ENCODE measurements at regions not wholly inside any gene's neighbourhood (a gene's known extent, or its start where the extent isn't known, plus 50 kb on each side); places are given as distances from the start of the nearest gene placed in this dataset.

DNA sequence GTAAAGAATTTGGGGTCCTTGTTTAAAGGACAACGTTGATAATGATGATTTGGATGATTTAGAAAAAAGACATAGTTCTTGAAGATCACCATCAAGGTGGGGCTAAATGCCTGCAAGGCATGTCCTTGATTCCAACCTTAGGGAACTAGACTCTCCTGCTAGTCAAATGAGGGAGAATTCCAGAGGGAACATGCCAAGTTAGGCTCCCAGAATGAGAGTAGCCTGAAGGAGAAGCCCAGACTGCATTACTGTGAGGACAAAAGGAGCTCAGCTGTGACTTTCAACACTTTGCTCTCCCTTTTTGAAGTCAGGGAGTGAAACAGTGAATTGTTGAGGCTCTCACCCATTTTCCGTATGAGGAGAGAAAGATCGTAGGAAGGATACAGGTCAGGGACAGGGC is 95.2 kb upstream of the TBX3 start:
- Histone ChIP-seq H3K27ac (ENCODE audit: low read length) (no peak overlapping the region), H3K36me3 (ENCODE audit: insufficient read depth, low read length) (no peaks in the 10 kb centered on the region), H3K4me1 (ENCODE audit: low read length) (no peaks in the 10 kb centered on the region), H2AFZ (ENCODE audit: low read length) (no peak overlapping the region), H3K9me2 (replicated peaks; ENCODE audit: insufficient read depth, low read length) (no peaks in the 10 kb centered on the region), H3K4me3 (ENCODE audit: low read length) (no peak overlapping the region), H3K9ac (ENCODE audit: low read length) (no peak overlapping the region), H3K79me2 (ENCODE audit: low read length) (no peaks in the 10 kb centered on the region), H3K27me3 (ENCODE audit: low read length) (no peaks in the 10 kb centered on the region), H3K4me2 (ENCODE audit: low read depth, low read length, poor library complexity, severe bottlenecking) (no peak overlapping the region), H3K9me3 (ENCODE audit: low read length) (no peaks in the 10 kb centered on the region; the same call in none of the 2 replicates), H4K20me1 (ENCODE audit: insufficient read depth, low read depth, low read length) (no peaks in the 10 kb centered on the region)
- no peak for DNase-seq

DNA sequence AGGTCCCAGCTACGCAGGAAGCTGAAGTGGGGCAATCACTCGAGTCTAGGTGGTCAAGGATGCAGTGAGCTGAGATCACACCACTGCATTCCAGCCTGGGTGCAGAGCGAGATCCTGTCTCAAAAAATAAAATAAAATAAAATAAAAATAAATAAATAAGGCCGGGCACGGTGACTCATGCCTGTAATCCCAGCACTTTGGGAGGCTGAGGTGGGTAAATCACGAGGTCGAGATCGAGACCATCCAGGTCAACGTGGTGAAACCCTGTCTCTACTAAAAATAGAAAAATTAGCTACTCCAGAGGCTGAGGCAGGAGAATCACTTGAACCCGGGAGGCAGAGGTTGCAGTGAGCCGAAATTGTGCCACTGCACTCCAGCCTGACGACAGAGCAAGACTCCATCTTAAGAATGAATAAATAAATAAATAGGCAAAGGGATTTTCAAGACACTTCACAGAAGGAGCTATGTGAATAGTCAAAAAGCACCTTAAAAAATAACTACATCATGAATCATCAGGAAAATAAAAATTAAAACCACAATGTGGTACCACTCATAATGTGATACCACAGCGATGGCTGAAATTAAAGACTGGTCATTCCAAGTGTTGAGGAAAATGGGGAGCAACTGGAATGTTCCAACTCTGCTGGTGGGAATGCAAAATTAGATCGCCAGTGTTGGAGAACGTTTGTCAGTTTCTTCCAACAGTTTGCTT is 92.9 kb upstream of the TBX3 start:
- H2AFZ ChIP-seq (ENCODE audit: low read length) = no peak overlapping the region
- H3K4me2 ChIP-seq (ENCODE audit: low read depth, low read length, poor library complexity, severe bottlenecking) = no peak overlapping the region
- no peaks in the 10 kb centered on the region for H4K20me1 ChIP-seq (ENCODE audit: insufficient read depth, low read depth, low read length)

GRCh38 chr12:114774699-114775098 is 90.7 kb upstream of the TBX3 start:
- no peak overlapping the region for H3K4me2 ChIP-seq (ENCODE audit: low read depth, low read length, poor library complexity, severe bottlenecking)
- H3K36me3 ChIP-seq (ENCODE audit: insufficient read depth, low read length) = no peaks in the 10 kb centered on the region
- H3K27me3 ChIP-seq (ENCODE audit: low read length) = no peaks in the 10 kb centered on the region
- H3K9me2 ChIP-seq (replicated peaks; ENCODE audit: insufficient read depth, low read length) = no peaks in the 10 kb centered on the region
- H3K4me3 ChIP-seq (ENCODE audit: low read length) = no peak overlapping the region
- no peaks in the 10 kb centered on the region for H4K20me1 ChIP-seq (ENCODE audit: insufficient read depth, low read depth, low read length)
- H3K27ac ChIP-seq (ENCODE audit: low read length) = no peak overlapping the region
- H3K79me2 ChIP-seq (ENCODE audit: low read length) = no peaks in the 10 kb centered on the region
- no peaks in the 10 kb centered on the region for H3K4me1 ChIP-seq (ENCODE audit: low read length)
- DNase-seq = no peak
- H3K9ac ChIP-seq (ENCODE audit: low read length) = no peak overlapping the region
- H2AFZ ChIP-seq (ENCODE audit: low read length) = no peak overlapping the region
- H3K9me3 ChIP-seq (ENCODE audit: low read length) = peaks cover 3% of the 10 kb centered on the region

More for the DNA sequence above, 92.9 kb upstream of the TBX3 start:
- no peaks in the 10 kb centered on the region for H3K36me3 ChIP-seq (ENCODE audit: insufficient read depth, low read length)
- H3K27ac ChIP-seq (ENCODE audit: low read length) = no peak overlapping the region
- no peak overlapping the region for H3K4me3 ChIP-seq (ENCODE audit: low read length)
- no peaks in the 10 kb centered on the region for H3K9me2 ChIP-seq (replicated peaks; ENCODE audit: insufficient read depth, low read length)
- DNase-seq = no peak
- no peaks in the 10 kb centered on the region for H3K27me3 ChIP-seq (ENCODE audit: low read length)
- H3K4me1 ChIP-seq (ENCODE audit: low read length) = no peaks in the 10 kb centered on the region
- no peak overlapping the region for H3K9ac ChIP-seq (ENCODE audit: low read length)
- no peaks in the 10 kb centered on the region for H3K79me2 ChIP-seq (ENCODE audit: low read length)
- H3K9me3 ChIP-seq (ENCODE audit: low read length) = no peaks in the 10 kb centered on the region; the same call in none of the 2 replicates

DNA sequence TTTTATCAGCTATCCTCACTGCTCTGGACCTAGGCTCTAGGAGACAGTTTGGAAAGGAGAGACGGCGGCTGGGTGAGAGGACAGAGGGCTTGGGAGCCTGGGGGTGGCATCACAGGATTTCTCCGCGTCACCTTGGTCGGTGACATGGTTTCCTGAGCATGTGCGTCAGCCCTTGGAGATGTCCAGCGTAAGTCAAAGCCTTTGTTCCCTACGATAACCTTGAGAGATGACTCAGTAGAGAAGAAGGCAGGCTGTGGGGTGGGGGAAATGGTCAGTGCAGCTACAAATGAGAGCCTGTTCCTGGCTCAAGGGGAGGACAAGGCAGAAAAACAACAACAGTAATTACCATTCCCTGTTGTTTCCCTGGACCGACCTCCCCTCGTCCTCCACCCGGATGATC is 90.2 kb upstream of the TBX3 start:
- no peak overlapping the region for H3K27ac ChIP-seq (ENCODE audit: low read length)
- H4K20me1 ChIP-seq (ENCODE audit: insufficient read depth, low read depth, low read length) = no peaks in the 10 kb centered on the region
- no peak overlapping the region for H2AFZ ChIP-seq (ENCODE audit: low read length)
- H3K4me2 ChIP-seq (ENCODE audit: low read depth, low read length, poor library complexity, severe bottlenecking) = no peak overlapping the region
- no peak overlapping the region for H3K4me3 ChIP-seq (ENCODE audit: low read length)
- no peaks in the 10 kb centered on the region for H3K79me2 ChIP-seq (ENCODE audit: low read length)
- no peaks in the 10 kb centered on the region for H3K36me3 ChIP-seq (ENCODE audit: insufficient read depth, low read length)
- H3K4me1 ChIP-seq (ENCODE audit: low read length) = no peaks in the 10 kb centered on the region
- H3K9me3 ChIP-seq (ENCODE audit: low read length) = peaks cover 3% of the 10 kb centered on the region
- H3K9ac ChIP-seq (ENCODE audit: low read length) = no peak overlapping the region
- no peaks in the 10 kb centered on the region for H3K27me3 ChIP-seq (ENCODE audit: low read length)
- H3K9me2 ChIP-seq (replicated peaks; ENCODE audit: insufficient read depth, low read length) = no peaks in the 10 kb centered on the region
- DNase-seq = no peak

GRCh38 chr12:114770323-114770722 is 86.3 kb upstream of the TBX3 start:
- H3K27ac ChIP-seq (ENCODE audit: low read length) = no peak overlapping the region
- H2AFZ ChIP-seq (ENCODE audit: low read length) = no peak overlapping the region
- H3K4me1 ChIP-seq (ENCODE audit: low read length) = no peaks in the 10 kb centered on the region
- H3K9me2 ChIP-seq (replicated peaks; ENCODE audit: insufficient read depth, low read length) = no peaks in the 10 kb centered on the region
- no peak overlapping the region for H3K4me2 ChIP-seq (ENCODE audit: low read depth, low read length, poor library complexity, severe bottlenecking)
- no peaks in the 10 kb centered on the region for H3K36me3 ChIP-seq (ENCODE audit: insufficient read depth, low read length)
- H3K9me3 ChIP-seq (ENCODE audit: low read length) = peaks cover 3% of the 10 kb centered on the region; the same call in 1 of the 2 replicates
- no peak overlapping the region for H3K9ac ChIP-seq (ENCODE audit: low read length)
- no peaks in the 10 kb centered on the region for H3K27me3 ChIP-seq (ENCODE audit: low read length)
- H3K79me2 ChIP-seq (ENCODE audit: low read length) = no peaks in the 10 kb centered on the region
- no peak overlapping the region for H3K4me3 ChIP-seq (ENCODE audit: low read length)
- no peaks in the 10 kb centered on the region for H4K20me1 ChIP-seq (ENCODE audit: insufficient read depth, low read depth, low read length)
- DNase-seq = no peak

DNA sequence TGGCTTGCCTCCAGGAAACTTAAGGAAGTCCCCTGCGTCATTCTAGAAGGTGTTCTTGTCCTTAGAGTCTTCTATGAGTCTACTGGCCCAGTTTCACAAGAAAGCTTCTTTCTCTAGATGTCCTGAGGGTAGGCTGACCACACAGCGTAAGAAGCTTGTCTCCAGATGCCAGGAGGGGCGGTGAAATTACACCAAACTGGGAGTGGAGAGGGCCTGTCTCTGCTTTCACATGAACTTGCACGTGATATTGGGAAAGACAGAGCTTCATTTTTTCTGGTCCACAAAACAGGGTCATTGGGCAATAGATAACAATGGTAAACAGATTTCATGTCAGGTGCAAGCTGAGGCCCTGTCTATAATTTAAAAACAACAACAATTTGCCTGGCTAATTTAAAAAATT is 85.7 kb upstream of the TBX3 start:
- H3K4me3 ChIP-seq (ENCODE audit: low read length) = no peak overlapping the region
- no peaks in the 10 kb centered on the region for H3K4me1 ChIP-seq (ENCODE audit: low read length)
- no peak overlapping the region for H3K9ac ChIP-seq (ENCODE audit: low read length)

DNA sequence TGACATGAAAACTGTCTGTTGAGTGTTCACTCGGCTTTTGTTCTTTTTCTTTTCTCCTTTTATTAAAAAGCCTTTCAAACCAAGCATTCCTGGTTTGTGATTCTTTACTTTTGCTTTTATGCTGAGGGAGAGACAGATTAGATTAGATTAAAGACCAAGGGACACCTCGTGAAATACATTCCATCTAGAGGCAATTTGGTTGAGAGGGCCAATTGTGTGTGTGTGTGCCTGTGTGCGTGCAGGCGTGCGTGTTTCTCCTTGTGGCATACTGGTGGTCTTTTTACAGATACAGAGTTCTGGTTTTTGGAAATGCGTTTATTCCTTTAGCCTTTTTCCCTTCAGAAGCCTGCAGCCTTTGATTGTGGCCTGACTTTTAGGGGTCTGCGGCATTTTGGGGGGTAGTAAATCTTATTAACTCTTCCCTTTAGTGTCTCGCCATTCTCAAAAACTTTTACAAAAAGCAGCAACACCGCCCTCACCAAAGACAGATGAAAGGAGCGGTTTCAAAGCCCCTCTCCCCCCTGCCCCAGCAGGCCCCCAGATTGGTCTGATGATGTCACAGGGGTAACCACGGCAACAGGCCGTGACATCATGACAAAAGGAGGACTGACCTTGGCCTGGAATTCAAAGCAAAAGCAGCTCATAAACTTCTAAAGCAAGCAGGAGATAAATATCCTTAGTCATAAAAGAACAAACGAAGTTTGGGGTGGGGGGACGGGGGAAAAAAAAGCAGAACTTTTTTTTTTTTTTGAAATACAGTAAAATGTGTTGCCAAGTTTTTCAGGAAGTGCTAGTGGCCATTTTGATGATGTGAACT is 84.1 kb upstream of the TBX3 start:
- Histone ChIP-seq H3K27ac (ENCODE audit: low read length) (no peak overlapping the region), H3K9ac (ENCODE audit: low read length) (no peak overlapping the region), H3K36me3 (ENCODE audit: insufficient read depth, low read length) (no peaks in the 10 kb centered on the region), H3K9me2 (replicated peaks; ENCODE audit: insufficient read depth, low read length) (no peaks in the 10 kb centered on the region), H3K27me3 (ENCODE audit: low read length) (no peaks in the 10 kb centered on the region), H3K4me2 (ENCODE audit: low read depth, low read length, poor library complexity, severe bottlenecking) (no peak overlapping the region), H3K9me3 (ENCODE audit: low read length) (peaks cover 3% of the 10 kb centered on the region; the same call in 1 of the 2 replicates), H4K20me1 (ENCODE audit: insufficient read depth, low read depth, low read length) (no peaks in the 10 kb centered on the region), H3K4me3 (ENCODE audit: low read length) (no peak overlapping the region), H3K79me2 (ENCODE audit: low read length) (no peaks in the 10 kb centered on the region), H3K4me1 (ENCODE audit: low read length) (no peaks in the 10 kb centered on the region), H2AFZ (ENCODE audit: low read length) (no peak overlapping the region)
- no peak for DNase-seq

More for the DNA sequence above, 85.7 kb upstream of the TBX3 start:
- Histone ChIP-seq H3K79me2 (ENCODE audit: low read length) (no peaks in the 10 kb centered on the region), H3K27me3 (ENCODE audit: low read length) (no peaks in the 10 kb centered on the region), H3K4me2 (ENCODE audit: low read depth, low read length, poor library complexity, severe bottlenecking) (no peak overlapping the region), H3K27ac (ENCODE audit: low read length) (no peak overlapping the region), H4K20me1 (ENCODE audit: insufficient read depth, low read depth, low read length) (no peaks in the 10 kb centered on the region), H3K9me3 (ENCODE audit: low read length) (peaks cover 3% of the 10 kb centered on the region; the same call in 1 of the 2 replicates), H2AFZ (ENCODE audit: low read length) (no peak overlapping the region), H3K9me2 (replicated peaks; ENCODE audit: insufficient read depth, low read length) (no peaks in the 10 kb centered on the region), H3K36me3 (ENCODE audit: insufficient read depth, low read length) (no peaks in the 10 kb centered on the region)
- no peak for DNase-seq

GRCh38 chr12:114767084-114767760 is 83.2 kb upstream of the TBX3 start:
- Histone ChIP-seq H3K9me2 (replicated peaks; ENCODE audit: insufficient read depth, low read length) (no peaks in the 10 kb centered on the region), H4K20me1 (ENCODE audit: insufficient read depth, low read depth, low read length) (no peaks in the 10 kb centered on the region), H3K27ac (ENCODE audit: low read length) (no peak overlapping the region), H3K4me1 (ENCODE audit: low read length) (no peaks in the 10 kb centered on the region), H3K27me3 (ENCODE audit: low read length) (no peaks in the 10 kb centered on the region), H2AFZ (ENCODE audit: low read length) (no peak overlapping the region), H3K4me3 (ENCODE audit: low read length) (no peak overlapping the region), H3K9ac (ENCODE audit: low read length) (no peak overlapping the region), H3K79me2 (ENCODE audit: low read length) (no peaks in the 10 kb centered on the region), H3K36me3 (ENCODE audit: insufficient read depth, low read length) (no peaks in the 10 kb centered on the region), H3K4me2 (ENCODE audit: low read depth, low read length, poor library complexity, severe bottlenecking) (no peak overlapping the region), H3K9me3 (ENCODE audit: low read length) (peaks cover 3% of the 10 kb centered on the region; the same call in 1 of the 2 replicates)
- no peak for DNase-seq

All from Karpas-422 (cell line).